IPS-NIHi7 (cell line): ENCODE measurements at regions not wholly inside any gene's neighbourhood (a gene's known extent, or its start where the extent isn't known, plus 50 kb on each side); places are given as distances from the start of the nearest gene placed in this dataset.

Source experiments
- DNase-seq: peaks from one replicate; pipeline ENCODE4 v3.0.0; 2012; ENCODE audit warnings: mixed read lengths; ENCODE audit errors: extremely low spot score

DNA sequence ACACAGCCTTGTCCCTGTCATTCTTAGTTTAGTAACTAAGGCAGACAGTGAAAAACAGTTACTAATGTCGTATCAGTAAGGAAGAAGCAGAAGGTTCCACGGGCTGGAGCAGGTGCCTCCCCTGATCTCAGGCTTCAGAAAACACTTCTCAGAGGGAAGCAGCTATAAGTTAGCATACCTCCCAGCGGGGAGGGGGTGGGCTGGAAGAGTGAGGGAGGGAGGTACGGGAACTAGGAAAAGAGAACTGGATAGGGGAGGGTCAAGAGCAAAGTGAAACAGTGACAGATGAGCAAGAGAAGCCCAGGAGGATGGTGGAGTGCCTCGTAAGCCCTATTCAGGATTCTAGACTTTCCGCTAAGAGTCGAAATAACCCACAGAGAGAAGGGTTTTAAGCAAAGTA lies 186.3 kb upstream of the XYLT1 start:
- peak; percentile 52 for DNase-seq

GRCh38 chr16:17654571-17654970 lies 183.8 kb upstream of the XYLT1 start:
- no peak for DNase-seq

- no peak for DNase-seq
These were observed 183.4 kb upstream of the XYLT1 start for GRCh38 chr16:17654142-17654541.

- DNase-seq = no peak
These were observed 177.4 kb upstream of the XYLT1 start for GRCh38 chr16:17647879-17648872.

DNA sequence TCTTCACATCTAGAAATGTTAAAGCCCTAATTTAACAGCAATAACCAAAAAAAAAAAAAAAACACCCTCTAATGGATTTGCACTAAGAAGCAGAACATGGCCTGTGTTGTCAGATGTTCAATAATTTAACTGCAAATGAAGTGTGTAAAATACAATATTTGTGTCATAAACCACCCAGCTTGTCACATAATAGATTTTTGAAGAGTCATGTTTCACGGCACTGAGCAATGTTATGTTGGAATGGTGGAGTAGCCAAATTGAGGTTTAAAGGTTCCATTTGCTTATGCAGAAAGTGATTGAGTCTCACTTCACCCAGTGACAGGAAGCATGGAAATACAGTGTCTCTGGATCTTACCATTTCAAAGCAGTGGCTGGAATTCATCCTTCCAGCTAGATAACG lies 173.2 kb upstream of the XYLT1 start:
- no peak for DNase-seq

DNA sequence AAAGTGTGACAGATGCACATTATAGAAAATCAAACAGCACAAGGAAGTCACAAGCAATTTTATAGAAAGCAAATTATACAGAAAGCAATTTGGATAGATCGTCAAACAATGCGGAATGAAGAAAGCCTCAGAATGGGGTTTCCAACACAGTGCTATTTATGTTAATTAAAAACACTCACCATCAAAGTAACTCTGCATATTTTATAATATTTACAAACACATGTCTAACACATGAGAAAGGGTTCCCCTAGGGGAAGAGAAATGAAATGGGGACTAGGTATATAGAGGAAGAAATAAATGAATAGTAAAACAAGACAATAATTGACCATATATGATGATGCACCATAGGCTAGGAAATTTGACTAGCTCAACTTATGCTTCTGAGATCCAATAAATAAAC lies 171.2 kb upstream of the XYLT1 start:
- DNase-seq = no peak

- DNase-seq = no peak
These were observed 167.4 kb upstream of the XYLT1 start for GRCh38 chr16:17638134-17638533.

DNA sequence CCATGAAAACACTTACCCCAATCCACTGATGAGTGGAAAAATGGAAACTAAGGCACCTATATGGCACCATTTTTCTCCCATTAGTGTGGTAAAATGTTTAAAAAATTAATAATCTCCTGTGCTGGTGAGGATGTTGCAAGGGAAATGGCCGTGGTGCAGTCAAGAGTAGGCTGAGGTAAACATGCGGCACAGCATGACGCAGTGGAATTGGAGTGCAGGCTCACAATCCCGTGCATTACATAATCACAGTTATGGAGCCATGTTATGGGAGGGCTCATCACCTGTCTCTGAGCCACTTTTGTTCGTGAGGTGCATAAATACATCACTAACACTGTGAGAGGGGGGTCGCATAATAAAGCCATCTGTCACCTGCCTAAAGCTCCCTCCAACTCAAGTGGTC lies 164.4 kb upstream of the XYLT1 start:
- DNase-seq = no peak

- no peak for DNase-seq
These were observed 162.6 kb upstream of the XYLT1 start for GRCh38 chr16:17633181-17633951.

DNA sequence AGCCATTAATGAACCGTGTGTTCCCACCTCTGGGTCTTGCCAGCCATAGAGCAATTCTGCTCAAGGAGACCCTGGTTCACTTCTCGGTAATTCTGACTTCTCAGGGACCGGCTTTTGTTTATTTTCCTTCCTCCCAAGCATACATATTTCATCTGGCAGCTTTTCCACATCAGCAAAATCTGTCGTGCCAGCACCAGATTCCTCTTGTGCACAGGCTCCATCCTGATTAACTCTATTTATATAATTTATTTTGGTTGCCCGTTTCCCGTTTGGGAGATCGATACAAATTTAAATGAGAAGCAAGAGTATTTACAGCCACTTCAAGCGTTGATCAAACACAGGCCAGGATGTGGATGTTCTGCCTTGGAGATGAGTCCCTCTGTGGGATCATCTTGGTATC lies 161.9 kb upstream of the XYLT1 start:
- no peak for DNase-seq

GRCh38 chr16:17629936-17630335 lies 159.2 kb upstream of the XYLT1 start:
- no peak for DNase-seq

DNA sequence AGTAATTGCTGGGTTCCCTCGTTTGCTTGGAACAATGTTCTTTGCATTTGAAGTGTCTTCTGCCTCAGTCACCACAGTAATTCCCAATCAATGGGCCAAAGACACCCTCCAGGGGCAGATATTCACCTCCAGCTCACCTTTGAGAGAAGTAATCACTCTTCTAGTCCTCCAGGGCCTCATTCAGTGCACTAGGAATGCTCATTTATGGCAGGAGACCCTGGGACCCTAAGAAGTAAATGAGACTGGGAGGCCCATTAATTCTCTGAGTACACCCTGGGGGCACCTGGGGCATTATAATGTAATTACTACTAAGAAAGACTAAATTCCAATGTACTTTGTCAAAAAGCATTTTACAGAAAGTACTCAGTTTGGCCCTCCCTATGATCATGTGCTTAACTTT lies 158.2 kb upstream of the XYLT1 start:
- no peak for DNase-seq

GRCh38 chr16:17622366-17622765 lies 151.6 kb upstream of the XYLT1 start:
- DNase-seq = no peak

DNA sequence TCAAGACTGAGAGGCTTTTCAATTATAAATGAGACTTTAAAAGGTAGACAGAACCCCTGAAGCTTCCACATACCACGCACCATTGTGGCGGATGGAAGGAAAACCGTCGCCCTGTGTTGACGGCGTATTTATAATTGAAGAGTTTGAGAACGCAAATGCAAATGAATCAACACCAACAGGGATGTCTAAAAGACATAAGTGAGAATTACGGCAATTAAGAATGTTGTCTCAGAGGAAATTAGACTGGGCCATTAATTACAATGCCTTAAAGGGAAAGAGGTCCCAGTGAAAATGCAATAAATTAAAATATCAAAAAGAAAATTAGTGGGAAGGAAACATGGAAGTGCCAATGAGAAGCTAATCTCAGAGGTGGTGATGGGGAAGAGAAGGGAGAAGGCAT lies 148.5 kb upstream of the XYLT1 start:
- DNase-seq = no peak

GRCh38 chr16:17617021-17617552 lies 146.3 kb upstream of the XYLT1 start:
- DNase-seq = no peak

DNA sequence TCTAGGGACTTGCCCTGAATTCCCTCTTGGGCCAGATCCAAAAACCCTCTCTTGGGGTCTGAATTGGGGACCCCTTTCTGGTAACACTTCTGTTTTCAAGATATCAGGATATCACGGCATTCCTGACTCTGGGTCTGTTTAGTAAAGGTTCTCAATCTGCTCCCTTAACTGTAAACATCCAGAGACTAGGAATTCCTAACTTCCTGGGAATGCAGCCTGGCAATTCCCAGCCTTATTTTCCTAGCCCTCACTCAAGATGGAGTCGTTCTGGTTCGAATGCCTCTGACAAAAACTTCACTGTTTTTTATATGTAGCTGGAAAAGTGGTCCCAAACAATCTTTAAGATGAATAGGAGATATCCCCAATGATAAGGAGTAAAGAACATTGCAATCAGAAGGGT lies 141.6 kb upstream of the XYLT1 start:
- no peak for DNase-seq

GRCh38 chr16:17607609-17608008 lies 136.8 kb upstream of the XYLT1 start:
- no peak for DNase-seq

GRCh38 chr16:17607075-17607509 lies 136.3 kb upstream of the XYLT1 start:
- DNase-seq = no peak

- DNase-seq = no peak
These were observed 135.7 kb upstream of the XYLT1 start for GRCh38 chr16:17606460-17606859.

DNA sequence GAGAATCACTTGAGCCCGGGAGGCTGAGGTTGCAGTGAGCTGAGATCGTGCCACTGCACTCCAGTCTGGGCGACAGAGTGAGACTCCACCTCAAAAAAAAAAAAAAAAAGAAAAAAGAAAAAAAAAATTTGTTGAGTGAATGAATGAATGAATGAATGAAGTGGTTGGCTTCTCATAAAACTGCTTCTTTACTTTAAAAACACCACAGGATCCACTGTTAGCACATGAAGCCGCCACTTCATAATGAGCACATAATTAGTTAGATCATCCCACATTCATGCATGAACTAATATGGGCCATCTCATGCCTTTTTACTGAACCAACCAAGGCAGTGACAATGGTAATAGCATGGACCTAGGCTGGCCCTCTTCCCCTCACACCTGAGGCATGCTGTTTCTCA lies 135.0 kb upstream of the XYLT1 start:
- DNase-seq = no peak

DNA sequence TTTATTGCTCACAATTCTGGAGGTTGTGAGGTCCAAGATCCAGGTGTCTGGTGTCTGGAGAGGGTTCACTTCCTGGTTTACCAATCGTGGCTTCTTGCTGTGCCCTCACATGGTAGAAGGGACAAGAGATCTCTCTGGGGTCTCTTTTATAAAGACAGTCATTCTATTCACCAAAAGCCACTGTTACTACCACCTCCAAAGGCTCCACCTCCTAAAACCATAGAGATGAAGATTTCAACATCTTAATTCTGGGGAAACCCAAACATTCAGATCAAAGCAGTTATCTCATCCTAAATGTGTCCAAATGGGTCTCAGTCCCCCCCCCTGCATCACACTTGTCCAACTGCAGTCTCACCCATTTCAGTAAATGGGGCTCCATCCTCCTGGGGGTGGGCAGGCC lies 132.9 kb upstream of the XYLT1 start:
- no peak for DNase-seq

DNA sequence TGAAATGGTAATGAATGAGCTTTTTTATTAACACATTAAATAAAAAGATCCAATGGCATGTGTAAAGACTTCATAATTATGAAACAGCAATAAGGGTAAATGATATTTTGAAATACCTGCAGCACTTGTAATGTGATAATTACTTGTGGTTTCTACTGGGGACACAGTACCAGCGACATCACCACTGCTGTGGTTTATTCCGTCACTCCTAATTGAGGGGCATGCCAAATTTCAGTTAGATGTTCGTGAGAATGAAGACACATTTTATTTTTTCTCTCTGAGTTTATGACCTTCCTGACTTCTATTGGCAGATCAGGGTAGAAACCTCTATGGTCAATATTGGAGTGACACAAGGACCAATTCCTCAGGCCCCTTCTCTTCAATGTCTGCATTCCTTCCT lies 131.9 kb upstream of the XYLT1 start:
- DNase-seq = no peak

- no peak for DNase-seq
These were observed 128.2 kb upstream of the XYLT1 start for GRCh38 chr16:17598968-17599367.
